Right lung (tissue), 2 donors: ENCODE measurements at regions not wholly inside any gene's neighbourhood (a gene's known extent, or its start where the extent isn't known, plus 50 kb on each side); places are given as distances from the start of the nearest gene placed in this dataset.
"Not testable (repeated sequence)": the region's sequence is repeated elsewhere in the genome, so short reads cannot be mapped to it uniquely, and the experiment has no call there.

Experiments used
- DNase-seq, 2 donors: peaks; one replicate each; pipeline ENCODE4 v3.0.0-alpha.2; 2013

DNA sequence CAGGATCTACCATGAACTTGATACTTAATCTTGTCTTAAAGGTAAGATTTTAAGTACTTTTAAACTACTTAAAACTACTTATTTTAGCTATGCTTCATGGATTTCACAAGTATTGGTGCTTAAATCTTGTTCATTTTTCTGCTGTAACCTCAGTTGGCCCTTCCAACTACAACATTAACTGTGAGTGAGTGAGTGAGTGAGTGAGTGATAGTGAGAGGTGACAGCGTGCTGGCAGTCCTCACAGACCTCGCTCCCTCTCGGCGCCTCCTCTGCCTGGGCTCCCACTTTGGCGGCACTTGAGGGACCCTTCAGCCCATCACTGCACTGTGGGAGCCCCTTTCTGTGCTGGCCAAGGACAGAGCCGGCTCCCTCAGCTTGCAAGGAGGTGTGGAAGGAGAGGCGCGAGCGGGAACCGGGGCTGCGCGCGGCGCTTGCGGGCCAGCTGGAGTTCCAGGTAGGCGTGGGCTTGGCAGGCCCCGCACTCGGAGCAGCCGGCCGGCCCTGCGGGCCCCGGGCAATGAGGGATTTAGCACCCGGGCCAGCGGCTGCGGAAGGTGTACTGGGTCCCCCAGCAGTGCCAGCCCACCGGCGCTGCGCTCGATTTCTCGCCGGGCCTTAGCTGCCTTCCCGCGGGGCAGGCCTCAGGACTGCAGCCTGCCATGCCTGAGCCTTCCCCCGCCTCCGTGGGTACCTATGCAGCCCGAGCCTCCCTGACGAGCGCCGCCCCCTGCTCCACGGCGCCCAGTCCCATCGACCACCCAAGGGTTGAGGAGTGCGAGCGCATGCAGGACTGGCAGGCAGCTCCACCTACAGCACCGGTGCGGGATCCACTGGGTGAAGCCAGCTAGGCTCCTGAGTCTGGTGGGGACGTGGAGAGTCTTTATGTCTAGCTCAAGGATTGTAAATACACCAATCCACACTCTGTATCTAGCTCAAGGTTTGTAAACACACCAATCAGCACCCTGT lies 1558.6 kb upstream of the SEL1L start:
- peak; percentile 6 to 8 for DNase-seq

DNA sequence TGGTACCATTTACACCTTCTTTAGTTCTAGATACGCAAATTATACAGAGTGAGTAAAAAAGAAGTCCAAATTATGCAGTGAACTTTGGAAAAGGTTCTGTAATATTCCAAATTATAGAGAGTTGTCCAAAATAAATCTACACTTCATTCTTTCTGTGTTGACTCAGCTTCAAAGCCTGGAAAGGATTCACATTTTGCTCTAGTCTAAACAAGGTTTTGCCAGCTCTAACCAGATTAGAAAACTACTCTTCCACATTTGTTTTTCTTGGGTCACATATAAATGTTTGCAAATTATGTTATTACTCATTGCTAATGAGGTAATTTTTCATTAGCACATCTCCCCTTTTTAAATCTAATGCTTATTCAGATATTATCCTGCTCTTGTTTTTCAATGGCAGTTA lies 1562.4 kb upstream of the SEL1L start:
- DNase-seq = no peak

- no peak for DNase-seq
Measured at GRCh38 chr14:83101846-83102245, 1568.2 kb upstream of the SEL1L start.

GRCh38 chr14:83118029-83118428 lies 1584.4 kb upstream of the SEL1L start:
- DNase-seq = no peak

DNA sequence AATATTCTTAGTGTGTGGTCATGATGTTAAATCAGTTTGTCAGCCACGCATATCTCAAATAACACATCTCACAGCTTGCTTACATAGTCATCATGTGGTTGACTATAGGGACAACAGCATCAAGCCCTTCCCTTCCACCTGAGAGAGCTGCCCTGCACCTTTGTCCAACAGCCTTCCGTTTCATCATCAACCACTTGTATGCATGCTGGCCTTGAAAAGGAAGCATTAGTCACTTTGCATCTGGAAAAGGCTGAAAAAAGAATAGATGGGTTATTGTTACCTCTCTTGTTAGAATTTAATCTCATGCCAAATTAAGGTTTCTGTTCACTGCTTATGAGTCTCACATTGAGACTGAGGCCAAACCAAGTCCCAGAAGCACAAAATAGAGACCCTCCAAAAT lies 1586.5 kb upstream of the SEL1L start:
- no peak for DNase-seq

GRCh38 chr14:83126076-83126475 lies 1592.4 kb upstream of the SEL1L start:
- DNase-seq = no peak

DNA sequence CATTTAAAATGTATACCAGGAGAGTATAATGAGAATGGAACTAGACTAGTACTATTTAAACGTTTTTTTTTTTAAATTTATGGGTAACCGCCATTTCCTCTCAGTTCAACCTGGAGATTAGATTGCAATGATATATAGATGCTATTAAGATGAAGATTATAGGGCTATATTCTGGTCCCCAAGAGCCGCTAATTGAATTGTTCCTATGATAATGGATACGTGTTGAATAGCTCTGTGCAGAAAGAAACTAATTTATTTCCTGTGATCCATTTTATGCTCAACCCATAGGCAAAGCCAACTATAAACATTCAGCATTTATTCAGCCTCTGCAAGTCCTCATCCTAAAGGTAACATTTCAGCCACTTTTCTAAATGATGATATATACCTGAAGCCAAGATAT lies 1595.1 kb upstream of the SEL1L start:
- DNase-seq = no peak

DNA sequence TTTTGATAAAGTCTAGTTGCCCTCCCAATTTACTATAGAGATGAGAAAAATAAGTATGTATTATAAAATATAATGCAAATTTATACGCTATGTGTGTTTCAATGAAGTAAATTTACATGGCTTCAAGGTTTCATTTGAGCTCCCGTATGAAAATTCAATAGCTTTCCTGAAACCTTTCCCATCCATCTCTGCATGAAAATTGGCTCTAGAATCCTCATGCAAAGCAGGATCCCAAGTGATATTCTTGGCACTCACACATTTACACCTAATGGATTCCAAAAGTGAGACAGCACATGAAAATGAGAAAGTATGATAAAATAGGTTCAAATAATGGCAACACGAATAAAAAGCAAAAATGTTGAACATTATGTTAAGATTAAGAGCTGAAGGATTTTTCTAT lies 1595.8 kb upstream of the SEL1L start:
- no peak for DNase-seq

- DNase-seq = no peak
Measured at GRCh38 chr14:83133981-83134645, 1600.5 kb upstream of the SEL1L start.

- no peak for DNase-seq
Measured at GRCh38 chr14:83140756-83141155, 1607.1 kb upstream of the SEL1L start.

GRCh38 chr14:83147006-83147405 lies 1613.4 kb upstream of the SEL1L start:
- DNase-seq = no peak

- no peak for DNase-seq
Measured at GRCh38 chr14:83151571-83151970, 1617.9 kb upstream of the SEL1L start.

GRCh38 chr14:83153081-83153480 lies 1619.4 kb upstream of the SEL1L start:
- peak; percentile 61 to 65 for DNase-seq

- DNase-seq = no peak
Measured at GRCh38 chr14:83162361-83162929, 1628.8 kb upstream of the SEL1L start.

GRCh38 chr14:83163016-83163415 lies 1629.4 kb upstream of the SEL1L start:
- no peak for DNase-seq

DNA sequence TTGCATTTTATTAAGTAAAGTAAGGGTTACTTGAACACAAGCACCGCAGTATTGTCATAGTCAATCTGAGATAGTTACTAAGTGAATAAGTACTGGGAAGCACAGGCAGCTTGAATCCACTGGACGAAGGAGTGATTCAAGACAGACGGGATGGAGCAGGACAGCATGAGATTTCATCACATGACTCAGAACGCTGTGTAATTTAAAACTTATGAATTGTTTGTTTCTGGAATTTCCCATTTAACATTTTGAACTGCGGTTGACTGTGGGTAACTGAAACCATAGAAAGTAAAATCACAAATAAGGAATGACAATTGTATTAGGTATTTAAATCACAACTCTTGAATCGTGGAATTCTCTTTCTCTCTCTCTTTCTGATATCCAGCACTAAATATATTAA lies 1630.4 kb upstream of the SEL1L start:
- DNase-seq = no peak

- DNase-seq = no peak
Measured at GRCh38 chr14:83164591-83164990, 1630.9 kb upstream of the SEL1L start.

DNA sequence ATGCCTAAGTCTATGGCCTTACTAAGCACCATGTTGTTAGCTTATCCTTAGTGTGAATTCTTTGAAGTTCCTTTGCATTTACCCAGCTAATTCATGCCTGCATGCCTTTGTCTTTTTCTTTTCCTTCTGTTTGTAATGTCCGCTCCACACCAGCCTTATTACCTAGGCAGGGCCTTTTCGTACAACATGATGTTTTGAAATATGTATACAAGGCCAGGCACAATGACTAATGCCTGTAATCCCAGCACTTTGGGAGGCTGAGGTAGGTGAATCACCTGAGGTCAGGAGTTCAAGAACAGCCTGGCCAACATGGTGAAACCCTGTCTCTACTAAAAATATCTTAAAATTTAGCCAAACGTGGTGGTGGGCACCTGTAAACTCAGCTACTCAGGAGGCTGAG lies 1636.5 kb upstream of the SEL1L start:
- DNase-seq = no peak

DNA sequence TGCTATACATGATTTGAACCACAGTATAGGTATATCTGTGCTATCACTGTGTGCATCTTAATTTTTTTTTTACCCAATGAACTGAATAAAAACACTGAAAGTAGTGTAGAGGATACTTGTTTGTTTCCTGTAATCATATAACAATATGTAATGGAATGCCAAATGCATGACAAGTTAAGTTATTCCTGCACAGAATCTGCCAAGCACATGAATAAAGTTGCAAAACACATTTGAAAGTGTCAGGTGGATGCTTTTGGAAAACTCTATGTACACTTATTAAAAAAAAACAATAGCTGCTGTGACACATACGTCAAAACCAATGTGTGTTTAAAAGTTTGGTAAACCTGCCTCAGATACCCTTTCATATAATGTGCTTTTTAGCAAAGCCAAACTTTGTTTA lies 1638.1 kb upstream of the SEL1L start:
- DNase-seq = no peak

GRCh38 chr14:83172363-83172762 lies 1638.7 kb upstream of the SEL1L start:
- no peak for DNase-seq

DNA sequence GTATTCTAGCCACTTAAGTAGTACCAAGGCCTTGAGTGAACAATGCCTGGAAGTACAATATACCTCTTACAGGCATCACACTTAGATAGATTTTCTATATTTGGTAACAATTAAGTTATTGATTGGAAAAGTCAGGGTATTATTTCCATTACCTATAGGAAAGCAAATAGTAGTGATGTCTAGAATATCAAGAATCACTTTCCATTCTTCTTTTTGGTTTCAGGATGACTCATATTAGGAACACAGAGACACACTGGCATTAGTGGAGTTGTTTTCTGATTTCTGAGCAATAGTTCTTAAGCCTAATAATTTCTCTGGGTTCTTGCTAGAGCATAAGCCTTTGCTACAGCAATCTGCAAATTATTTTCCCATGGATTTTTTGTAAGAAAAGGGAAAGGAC lies 1640.0 kb upstream of the SEL1L start:
- DNase-seq = no peak

DNA sequence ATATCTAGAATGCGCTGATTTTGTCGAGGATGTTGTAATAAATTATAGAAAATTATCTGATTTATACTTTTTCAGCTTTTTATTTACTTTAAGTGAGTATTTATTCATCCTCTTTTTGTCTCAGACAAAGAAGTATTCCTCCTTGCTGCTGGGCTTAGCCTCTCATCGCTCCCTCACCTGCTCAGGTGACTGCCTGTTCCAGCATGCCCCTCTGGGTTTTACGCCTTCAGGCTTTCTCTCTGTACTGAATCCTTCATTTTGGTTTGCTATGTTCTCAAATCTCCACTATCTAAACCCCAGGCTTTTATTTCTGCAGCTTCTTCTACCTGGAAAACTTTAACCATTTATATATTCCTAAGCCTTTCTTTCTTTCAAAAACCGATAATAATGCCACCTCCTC lies 1650.9 kb upstream of the SEL1L start:
- no peak for DNase-seq

DNA sequence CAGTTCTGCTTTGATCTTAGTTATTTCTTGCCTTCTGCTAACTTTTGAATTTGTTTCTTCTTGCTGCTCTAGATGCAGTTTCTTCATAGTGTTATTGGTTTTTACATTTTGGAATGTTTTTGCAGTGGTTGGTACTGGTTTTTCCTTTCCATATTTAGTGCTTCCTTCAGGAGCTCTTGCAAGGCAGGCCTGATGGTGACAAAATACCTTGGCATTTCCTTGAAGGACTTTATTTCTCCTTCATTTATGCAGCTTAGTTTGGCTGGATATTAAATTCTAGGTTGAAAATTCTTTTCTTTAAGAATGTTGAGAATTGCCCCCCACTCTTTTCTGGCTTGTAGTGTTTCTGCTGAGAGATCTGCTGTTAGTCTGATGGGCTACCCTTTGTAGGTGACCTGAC lies 1654.7 kb upstream of the SEL1L start:
- DNase-seq = not testable (repeated sequence)
